Loucy (cell line): ENCODE measurements at regions not wholly inside any gene's neighbourhood (a gene's known extent, or its start where the extent isn't known, plus 50 kb on each side); places are given as distances from the start of the nearest gene placed in this dataset.

Source experiments
- EZH2phosphoT487 ChIP-seq: fragments of 200-600 bp; IDR thresholded peaks from 2 replicates; pipeline ENCODE4 v1.6.1; 2018; ENCODE audit warnings: antibody characterized with exemption, mild to moderate bottlenecking, moderate library complexity, borderline replicate concordance
- TF ChIP-seq, protein P1 (sequence below): fragments of 200-600 bp; sonication (generic); conservative IDR thresholded peaks from 2 replicates; pipeline ENCODE4 v1.5.1; 2014; ENCODE audit warnings: mild to moderate bottlenecking, antibody characterized with exemption, low read length

DNA sequence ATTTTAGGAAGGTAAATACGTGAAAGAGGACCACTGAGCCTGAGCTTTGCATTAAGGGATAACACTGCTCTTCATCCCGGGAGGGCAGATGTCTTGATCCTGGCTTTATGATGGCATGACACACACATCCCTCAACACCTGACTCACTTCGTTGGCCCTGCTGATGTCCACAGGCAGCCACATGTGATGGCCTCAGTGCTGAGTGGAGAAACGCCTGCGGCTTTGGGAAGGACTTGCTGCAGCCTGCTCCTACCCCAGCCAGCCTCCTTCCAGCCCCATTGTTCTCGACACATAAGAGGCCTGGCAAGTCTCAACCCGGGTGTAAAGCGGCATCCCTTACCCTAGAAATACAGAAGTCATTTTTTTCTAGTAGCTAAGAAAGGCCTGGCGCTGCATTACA is 169.0 kb downstream of the SYK start:
- TF ChIP-seq, protein P1, sequence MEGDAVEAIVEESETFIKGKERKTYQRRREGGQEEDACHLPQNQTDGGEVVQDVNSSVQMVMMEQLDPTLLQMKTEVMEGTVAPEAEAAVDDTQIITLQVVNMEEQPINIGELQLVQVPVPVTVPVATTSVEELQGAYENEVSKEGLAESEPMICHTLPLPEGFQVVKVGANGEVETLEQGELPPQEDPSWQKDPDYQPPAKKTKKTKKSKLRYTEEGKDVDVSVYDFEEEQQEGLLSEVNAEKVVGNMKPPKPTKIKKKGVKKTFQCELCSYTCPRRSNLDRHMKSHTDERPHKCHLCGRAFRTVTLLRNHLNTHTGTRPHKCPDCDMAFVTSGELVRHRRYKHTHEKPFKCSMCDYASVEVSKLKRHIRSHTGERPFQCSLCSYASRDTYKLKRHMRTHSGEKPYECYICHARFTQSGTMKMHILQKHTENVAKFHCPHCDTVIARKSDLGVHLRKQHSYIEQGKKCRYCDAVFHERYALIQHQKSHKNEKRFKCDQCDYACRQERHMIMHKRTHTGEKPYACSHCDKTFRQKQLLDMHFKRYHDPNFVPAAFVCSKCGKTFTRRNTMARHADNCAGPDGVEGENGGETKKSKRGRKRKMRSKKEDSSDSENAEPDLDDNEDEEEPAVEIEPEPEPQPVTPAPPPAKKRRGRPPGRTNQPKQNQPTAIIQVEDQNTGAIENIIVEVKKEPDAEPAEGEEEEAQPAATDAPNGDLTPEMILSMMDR, result no peak
- TF ChIP-seq EZH2phosphoT487, result no peak
